RKO (cell line): ENCODE measurements at regions not wholly inside any gene's neighbourhood (a gene's known extent, or its start where the extent isn't known, plus 50 kb on each side); places are given as distances from the start of the nearest gene placed in this dataset.
"Not testable (repeated sequence)": the region's sequence is repeated elsewhere in the genome, so short reads cannot be mapped to it uniquely, and the experiment has no call there.

Experiments used
- DNase-seq: peaks from one replicate; pipeline ENCODE4 v3.0.0-alpha.2; 2016; ENCODE audit warnings: low spot score

DNA sequence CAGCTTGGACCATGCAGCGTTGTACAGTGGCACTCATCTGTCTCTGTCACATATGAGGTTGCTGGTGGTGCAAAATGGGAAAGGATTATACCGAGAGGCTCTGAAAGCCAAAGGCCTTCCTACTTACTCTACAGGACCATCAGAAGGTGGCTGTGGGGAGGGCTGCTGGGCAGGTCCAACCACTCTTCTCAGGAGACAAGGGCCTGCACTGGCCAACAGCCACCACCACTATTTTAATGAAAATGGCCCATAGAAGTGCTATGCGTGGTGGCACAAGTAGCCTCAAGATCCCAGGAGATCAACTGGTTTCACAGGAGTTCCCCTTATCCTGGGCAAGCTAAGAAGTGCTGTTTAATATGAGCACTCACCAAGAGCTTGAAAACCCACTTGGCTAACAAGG is 52.3 kb downstream of the MRPL57 start:
- DNase-seq: no peak

DNA sequence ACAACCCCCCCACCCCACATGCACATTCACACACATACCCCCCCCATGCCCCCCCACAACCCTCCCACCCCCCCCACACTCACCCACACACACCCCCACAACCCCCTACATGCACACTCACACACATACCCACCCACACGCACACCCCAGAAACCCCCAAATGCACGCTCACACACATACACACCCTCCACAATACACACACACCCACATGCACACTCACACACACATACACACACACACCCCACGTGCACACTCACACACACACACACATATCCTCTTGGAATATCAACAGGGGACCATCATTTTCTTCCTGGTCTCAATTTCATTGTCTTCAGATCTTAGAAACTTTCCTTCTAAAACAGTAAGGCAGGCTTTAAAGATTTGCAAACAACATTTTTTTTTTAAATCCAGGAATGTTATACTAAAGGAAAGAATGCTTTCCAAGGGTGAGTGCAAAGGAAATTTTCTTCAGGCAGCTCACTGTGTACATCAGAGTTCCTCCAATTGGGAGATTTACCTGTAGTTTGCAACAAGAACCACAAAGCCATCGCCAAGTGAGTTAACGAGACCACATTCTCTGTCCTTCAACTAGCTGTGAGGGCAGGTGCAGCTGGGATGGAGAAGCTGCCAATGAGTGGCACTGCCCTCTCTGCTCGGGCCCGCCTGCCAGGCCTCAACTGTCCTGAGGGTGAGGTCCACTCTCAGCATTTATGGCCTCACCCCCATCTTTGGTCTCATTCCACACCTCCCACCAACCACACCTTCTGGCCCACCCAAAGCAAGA is 53.0 kb downstream of the MRPL57 start:
- no peak for DNase-seq

DNA sequence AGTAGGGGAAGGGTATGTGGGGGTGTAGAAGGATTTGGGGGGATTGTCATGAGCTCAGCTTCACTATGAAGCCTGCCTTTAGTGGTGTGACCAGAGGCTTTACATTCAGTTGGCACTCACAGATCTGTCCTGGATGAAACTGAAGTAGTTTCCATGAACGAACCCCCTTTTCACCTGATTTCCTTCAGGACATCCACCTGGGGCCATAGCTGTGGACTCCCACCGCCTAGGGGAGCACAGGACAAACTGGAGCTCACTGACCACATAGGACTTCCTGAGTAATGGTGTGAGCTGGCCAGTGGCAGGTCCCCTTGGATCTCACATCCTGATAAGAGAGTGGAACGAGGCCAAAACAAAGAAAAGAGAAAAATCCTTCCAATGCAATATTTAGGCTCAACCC is 54.1 kb downstream of the MRPL57 start:
- no peak for DNase-seq

DNA sequence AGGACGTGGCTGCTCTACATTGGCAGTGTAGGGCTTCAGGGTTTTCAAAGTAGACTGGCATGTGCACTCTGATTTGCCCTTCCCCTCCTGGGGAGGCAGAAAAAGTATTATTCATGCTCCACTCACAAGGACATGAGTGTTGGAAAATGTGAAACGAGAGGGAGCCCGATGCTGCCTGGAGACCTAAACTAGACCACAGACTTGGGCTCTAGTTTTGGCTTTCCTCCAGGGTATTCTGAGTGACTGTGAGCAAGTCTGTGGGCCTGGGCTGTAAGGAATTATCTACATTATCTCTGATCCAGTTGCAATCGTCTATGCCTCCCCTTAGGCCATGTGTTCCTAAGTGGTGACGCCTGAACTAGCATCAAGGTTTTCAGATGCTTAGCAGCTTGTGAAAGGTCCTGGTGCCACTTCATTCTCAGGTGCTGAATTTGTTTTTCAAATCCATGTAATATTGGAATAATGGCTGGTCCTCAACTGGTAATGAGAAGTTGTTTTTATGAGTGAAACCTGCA is 55.0 kb downstream of the MRPL57 start:
- no peak for DNase-seq

DNA sequence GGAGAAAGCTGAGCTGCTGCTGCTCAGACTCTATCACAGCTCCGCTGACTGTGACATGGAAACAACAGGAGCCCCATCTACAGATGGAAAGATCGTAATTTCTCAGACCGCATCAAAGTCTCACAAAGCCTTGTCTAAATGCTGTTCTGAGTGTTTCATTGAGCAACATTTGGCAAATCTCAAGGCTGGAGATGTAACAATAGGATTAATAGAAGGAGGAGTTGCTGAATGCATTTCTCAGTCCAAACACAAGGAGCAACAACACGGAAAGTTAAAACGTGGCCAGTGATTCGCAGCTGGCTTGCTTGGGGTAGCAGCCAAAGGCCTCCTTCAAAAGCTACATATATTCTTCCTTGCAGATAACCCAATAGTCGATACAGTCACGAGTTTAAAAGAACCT is 55.7 kb downstream of the MRPL57 start:
- no peak for DNase-seq

DNA sequence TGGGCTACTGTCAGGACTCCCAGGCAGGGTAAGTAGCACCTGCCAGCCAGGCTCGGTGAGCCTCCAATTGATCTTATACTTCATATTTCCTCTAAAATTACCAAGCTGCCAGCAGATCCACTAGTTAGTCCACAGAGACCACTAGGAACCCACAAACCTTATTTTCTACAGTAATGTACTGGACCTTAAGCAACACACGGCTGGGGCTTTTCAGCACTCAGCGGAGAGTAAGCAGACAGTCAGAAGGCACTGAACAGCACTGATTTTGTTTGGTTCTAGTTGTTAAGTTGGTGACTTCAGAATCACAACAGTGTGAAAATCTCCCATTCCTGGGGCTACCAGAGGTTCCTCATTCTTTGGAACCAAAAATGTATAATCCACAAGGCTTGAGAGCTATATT is 56.1 kb downstream of the MRPL57 start:
- DNase-seq: no peak

DNA sequence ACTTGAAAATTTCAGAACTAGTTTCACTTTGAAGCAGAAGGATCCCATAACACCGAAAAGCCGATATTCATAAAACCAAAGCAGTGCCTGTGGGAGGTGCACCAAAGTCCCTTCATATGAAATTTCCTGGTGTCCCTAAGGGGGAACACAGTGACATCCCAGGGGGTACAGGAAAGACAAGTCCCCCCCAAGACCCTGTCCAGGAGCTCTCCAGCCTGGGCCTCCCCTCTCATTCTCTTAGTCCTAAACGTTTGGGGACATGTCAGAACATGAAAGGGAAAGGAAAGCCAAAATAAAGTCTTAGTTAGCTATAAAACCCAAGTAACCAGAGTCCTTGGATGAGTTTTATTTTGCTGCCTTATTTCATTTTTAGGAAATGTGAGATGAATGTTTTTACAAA is 56.6 kb downstream of the MRPL57 start:
- DNase-seq: no peak

DNA sequence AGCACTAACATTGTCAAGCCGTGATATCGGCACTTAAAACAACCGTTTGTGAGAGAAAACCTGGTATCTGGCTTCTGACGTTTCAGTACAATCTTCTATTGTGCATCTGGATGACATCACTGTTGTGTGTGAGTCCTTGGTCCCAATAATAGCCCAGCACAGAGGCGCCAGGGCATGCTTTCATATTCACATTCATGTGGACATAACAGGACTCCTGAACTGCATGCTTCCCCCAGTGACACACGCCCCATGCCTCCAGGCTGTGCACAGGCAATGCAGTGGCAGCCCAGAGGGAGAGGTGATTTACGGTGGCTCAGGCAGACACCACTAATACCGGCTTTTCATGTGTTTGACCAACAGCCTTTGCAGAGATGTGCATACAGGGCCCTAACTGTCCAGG is 58.1 kb downstream of the MRPL57 start:
- no peak for DNase-seq

DNA sequence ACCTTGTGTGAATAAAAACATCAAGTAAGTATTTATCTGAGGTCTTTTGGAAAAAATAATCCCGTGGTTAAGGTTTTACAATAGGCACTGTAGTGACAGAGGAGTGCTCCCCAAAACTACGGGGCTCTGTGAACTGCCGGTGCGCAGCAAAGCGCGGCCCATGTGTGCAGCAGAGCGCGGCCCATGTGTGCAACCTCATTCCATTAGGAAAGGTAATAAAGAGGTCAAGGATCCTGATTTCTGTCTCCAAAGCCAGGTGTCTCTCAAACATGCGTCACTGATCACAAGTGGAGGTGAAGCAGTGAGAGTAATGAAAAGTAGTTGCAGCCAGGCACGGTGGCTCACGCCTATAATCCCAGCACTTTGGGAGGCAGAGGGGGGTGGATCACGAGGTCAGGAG is 58.7 kb downstream of the MRPL57 start:
- DNase-seq: no peak

DNA sequence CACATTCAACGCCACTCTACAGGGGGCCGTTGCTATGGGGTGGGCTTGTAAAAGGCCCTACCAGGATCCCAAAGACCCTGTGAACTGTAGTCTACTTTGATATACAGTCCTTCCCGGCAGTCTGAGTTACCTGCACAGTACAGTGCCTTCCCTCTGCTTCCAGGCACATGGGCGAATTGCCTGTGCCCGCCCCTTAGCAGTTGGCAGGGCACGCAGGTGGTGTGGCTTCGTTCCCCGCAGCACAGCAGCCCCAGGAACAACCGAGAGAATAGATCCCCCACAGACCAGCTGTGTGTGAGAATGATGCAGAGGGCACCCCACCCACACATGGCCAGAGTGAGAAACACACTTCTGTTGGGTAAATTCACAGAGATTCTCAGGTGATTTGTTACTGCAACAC is 60.6 kb downstream of the MRPL57 start:
- DNase-seq: no peak

DNA sequence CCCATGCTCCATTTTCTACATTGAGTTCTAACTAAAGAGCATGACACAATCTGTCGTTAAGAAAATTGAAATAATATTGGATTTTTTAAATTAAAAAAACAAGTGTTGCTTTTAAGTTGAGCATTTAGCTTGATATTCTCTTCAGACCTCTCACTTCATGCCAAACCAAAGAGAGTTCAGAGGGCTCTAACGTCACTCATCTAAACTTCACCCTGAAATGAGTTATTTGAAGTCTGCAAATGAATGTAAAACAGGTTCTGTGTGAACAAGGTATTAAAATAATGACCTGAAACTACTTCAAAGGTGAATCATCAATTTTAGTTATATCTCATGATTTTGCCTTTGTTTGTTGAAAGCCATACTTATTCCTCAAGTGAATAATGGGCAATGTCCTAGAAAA is 61.8 kb downstream of the MRPL57 start:
- DNase-seq: no peak

DNA sequence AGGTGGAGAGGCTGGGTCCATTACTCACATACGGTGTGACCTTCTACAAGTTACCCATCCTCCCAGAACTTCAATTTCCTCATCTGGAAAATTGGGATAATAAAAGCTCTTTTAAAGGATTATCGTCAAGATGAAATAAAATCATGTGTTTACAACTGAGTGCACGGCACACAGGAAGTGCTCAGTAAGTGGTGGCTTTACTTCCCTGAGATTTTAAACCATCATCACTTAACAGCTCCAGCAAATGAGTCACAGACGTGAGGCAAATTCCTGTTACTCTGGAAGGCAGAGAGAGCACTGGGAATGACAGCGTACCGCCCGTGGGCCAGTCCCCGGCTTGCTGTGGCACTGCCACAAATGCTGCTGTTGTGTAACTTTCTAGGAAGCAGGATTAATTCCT is 64.1 kb downstream of the MRPL57 start:
- DNase-seq: peak; percentile 88

DNA sequence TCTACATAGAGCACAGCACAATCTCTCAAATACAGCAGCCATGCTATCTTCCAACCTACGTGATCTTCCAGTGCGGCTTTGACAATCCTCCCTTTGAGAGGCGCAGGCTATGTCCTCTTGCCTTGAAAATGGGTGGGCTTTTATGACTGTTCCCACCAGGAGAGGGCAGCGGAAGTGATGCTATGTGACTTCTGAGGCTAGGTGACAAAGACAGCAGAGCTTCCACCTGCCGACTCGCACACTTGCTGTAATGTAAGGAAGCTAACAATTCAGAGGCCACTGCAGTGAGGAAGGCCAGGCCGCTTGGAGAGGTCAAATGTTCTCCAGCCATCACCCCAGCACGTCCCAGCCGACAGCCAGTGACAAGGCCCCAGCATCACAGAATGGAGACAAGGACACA is 65.8 kb downstream of the MRPL57 start:
- no peak for DNase-seq

DNA sequence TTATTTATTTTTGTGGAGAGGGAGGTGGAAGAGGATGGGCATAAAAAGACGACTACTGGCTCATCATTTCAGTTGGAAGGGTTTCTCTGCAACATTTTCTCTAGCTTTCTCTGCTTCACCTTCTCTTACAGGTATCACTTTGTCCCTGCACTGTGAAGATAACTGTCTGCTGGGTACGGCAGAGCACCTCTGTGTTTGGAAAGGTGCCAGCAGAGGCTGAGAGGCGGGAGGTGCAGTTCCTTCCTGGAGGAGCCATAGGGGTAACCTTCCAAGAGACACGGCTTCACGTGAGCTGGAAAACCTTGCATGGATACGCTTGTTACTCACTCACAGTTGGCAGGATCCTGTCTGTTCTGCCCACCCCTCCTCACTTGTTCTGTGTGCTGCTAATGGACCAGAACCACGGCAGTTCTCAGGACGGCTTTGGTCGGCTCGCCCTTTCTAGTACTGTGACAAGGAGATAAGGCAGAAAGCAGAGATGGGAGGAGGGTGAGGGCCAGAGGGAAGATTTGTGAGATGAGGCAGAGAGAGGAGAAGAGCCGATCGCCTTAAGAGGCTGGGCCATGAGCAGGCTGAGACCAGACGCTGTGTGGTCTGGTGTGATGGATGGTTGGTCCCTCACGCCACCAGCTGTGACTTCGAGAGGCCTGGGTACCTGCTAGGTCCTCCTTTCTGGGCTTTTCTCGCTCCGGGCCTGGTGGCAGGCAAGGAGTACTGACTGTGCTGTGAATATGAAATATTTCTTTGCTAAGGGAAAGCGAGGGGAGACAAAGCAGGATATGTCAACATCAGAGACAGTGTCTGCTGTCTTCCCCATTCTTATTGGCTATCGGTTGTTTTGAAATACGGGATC is 66.8 kb downstream of the MRPL57 start:
- no peak for DNase-seq

DNA sequence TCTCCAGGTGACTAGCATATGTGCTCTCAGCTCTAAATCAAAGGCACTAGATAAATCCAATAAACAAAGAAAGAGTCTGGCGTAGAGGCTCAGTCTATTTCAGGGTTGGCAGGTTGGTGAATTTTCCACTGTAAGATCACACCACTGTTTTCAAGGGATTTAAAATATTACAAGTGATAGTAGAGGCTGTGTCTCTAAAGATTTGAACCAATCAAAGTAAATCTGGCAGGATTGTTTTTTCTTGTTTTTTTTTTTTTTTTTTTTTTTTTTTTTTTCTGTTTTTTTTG is 67.4 kb downstream of the MRPL57 start:
- not testable (repeated sequence) for DNase-seq

DNA sequence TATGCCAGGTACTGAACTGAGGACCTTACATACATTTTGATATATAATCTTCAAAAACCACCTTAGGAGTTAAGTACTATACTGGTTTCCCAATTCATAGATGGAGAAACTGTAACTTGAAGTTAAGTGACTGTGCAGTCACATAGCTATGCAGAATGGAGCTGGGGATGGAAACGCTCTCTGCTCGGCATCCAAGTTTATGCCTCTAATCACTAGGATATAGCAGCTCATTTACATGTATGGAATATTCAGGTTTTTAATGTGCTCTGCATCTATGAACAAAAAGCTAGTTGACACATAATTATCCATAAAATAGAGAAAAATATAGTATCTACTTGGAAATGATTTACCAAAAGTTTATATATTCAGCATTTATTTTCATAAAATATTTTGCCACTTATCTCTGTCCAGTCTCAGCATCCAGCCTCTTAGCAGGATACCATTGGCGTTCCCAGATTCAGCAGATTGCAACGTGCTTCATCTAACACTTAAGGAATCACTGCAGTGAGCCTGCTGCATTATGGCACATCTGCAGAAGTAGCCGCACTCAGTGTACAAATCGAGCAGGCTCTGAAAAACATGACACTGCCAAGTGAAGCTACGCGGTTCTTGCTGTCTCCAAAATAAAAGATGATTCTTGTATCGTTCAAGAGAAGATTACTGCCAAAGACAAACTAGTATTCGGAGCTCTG is 70.4 kb downstream of the MRPL57 start:
- DNase-seq: no peak

DNA sequence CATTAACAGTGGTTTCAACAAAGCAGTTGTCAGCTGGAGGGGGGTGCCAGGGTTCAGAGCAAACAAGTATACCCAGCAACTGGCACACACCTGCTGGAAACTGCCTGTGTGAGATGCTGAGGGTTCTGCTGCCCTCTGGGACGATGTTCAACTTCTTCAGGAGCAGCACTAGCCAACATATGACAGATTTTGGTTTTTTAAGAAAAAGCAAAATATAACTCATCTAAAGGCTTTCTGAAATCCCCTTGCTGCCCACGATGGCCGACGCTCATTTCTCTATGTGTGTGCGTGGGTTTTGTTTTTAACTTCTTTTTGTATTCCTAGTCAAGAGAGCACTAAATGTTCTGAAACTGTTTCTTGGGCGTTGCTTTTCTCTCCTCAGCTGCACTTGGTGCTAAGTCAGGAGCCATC is 79.9 kb downstream of the MRPL57 start:
- DNase-seq: no peak

DNA sequence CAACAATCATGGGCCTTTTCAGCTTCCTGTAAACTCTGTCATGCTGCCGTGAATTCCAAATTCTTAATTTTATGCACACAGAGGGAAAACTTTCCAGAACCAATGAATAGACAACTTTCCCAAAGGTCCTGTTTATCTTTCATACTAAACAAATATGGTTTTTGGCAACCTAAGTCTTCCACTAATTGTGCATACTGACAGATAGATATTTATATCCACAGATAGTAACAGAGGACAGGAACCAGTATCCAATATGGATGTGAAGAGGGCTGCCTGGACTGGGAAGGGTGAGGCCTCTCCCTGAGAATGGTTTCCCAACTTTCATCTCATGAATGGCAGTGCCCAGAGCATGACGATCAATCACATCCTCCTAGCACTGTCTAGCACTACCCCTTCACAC is 80.4 kb downstream of the MRPL57 start:
- DNase-seq: no peak

DNA sequence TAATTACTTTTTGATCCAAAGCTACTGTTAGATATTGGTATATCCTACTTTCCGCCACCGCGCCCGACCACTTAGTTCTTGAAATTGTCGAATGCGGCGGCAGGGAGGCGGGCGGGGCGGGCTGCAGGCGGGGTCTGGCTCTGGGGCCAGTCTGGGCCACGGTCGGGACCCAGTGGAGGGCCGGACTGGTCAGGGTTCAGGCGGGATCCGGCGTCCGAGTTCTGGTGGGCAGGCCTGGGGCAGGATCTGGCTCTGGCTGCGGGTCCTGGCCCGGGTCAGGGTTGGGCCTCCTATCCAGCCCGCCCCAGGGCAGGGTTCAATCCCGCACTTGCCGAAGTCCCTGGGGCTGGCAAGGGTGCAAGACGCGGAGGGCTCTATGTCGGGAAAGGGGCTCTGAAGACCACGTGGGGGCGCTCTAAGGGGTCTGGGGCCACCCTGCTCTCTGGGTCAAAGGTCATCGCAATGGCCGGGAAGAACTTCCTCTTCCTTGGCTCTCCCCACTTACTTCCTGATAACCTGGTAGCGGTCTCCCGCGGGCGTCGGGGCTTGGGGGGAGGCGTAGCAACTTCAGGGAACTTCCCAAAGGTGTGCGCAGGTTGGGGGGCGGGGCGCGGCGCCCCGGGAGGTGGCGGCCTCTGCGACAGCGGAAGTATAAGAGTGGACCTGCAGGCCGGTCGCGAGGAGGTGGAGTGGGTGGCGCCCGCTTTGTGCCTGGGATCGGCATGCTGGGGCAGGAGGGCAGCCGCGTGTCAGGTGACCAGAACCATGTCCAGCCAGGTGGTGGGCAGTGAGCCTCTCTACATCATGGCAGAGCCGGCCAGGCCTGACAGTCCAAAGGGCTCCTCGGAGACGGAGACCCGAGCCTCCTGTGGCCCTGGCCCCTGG is 83.4 kb downstream of the MRPL57 start:
- no peak for DNase-seq

DNA sequence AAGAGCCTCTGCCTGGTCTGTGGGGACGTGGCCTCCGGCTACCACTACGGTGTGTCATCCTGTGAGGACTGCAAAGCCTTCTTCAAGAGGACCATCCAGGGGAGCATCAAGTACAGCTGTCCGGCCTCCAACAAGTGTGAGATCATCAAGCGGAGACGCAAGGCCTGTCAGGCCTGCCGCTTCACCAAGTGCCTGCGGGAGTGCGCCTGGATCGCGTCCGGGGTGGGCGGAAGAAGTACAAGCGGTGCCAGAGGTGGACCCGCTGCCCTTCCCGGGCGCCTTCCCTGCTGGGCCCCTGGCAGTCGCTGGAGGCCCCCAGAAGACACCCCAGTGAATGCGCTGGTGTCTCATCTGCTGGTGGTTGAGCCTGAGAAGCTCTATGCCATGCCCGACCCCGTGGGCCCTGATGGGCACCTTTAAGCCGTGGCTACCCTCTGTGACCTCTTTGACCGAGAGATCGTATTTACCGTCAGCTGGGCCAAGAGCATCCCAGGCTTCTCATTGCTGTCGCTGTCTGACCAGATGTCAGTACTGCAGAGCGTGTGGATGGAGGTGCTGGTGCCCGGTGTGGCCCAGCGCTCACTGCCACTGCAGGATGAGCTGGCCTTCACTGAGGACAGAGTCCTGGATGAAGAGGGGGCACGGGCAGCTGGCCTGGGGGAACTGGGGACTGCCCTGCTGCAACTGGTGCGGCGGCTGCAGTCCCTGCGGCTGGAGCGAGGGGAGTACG is 84.3 kb downstream of the MRPL57 start:
- not testable (repeated sequence) for DNase-seq
